Right atrium auricular region (tissue), 2 donors: ENCODE measurements at regions not wholly inside any gene's neighbourhood (a gene's known extent, or its start where the extent isn't known, plus 50 kb on each side); places are given as distances from the start of the nearest gene placed in this dataset.

Experiments
- DNase-seq: peaks from one replicate; pipeline ENCODE4 v3.0.0-alpha.2; 2019; ENCODE audit warnings: low spot score
- H3K27ac ChIP-seq, 2 donors: fragments of 200-600 bp; sonication (generic); 1 replicate in 1 of 2; 2 replicates in 1 of 2; pipeline ENCODE4 v1.5.1; 2016 to 2019
- H3K27me3 ChIP-seq, 2 donors: fragments of 200-600 bp; sonication (generic); one replicate each; pipeline versions ENCODE4 v1.5.1 to v1.6.0; 2017 to 2019
- H3K36me3 ChIP-seq: fragments of 200-600 bp; sonication (generic); one replicate; pipeline ENCODE4 v1.5.1; 2016
- H3K4me1 ChIP-seq, 2 donors: fragments of 200-600 bp; sonication (generic); one replicate each; pipeline versions ENCODE4 v1.5.1 to v1.6.0; 2017 to 2019
- H3K4me3 ChIP-seq, 2 donors: fragments of 200-600 bp; sonication (generic); 1 replicate in 1 of 2; 2 replicates in 1 of 2; pipeline ENCODE4 v1.5.1; 2017 to 2019; ENCODE audit warnings: mild to moderate bottlenecking in 1 of 2, moderate library complexity in 1 of 2
- H3K9me3 ChIP-seq, 2 donors: fragments of 200-600 bp; sonication (generic); one replicate each; pipeline ENCODE4 v1.5.1; 2019
- CTCF ChIP-seq, 2 donors: fragments of 200-600 bp; sonication (generic); IDR thresholded peaks; one replicate each; pipeline ENCODE4 v1.5.1; 2019; ENCODE audit warnings: antibody characterized with exemption in 2 of 2

DNA sequence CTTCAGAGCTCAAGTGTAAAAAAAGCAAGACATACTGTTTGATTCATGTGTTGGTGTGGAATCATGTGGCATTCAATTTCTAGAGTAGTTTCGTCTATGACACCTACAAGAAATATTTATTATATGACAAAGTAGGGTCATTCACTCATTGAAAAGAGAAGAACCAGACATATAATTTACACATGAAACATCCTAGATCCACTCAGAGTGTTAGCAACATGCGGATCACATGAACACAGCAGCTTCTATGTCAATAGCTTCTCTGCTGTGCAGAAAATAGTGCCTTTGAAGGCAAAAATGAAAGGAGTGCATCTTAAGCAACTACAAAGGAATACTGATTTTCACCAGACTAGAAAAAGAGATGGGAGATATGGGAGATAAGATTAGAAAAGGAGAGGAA lies 569.8 kb downstream of the RPS29 start:
- no peaks in the 10 kb centered on the region for H3K9me3 ChIP-seq

DNA sequence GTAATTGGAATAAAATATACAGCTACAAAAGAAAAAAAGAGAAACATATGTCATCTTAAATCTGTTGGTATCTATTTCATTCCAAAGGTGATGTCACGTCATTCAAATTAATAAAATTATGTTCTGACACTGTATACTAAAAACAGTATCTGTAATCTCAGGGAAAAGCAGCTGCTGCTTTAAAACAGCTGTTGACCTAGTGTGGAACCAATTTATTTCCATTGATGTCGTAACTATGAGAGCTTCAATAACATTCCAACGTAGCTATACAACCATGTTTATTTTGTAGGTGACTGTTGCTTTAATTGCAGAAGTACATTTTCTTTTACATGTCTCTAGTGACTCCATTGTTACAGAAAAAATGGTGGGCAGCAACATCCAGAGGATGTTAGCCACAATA lies 571.7 kb downstream of the RPS29 start:
- Histone ChIP-seq H3K4me3 (no peak overlapping the region), H3K4me1 (no peaks in the 10 kb centered on the region), H3K9me3 (no peaks in the 10 kb centered on the region), H3K27ac (no peak overlapping the region), H3K36me3 (no peaks in the 10 kb centered on the region), H3K27me3 (no peaks in the 10 kb centered on the region)
- TF ChIP-seq CTCF (IDR thresholded peaks at IDR 0.05) = no peak
- DNase-seq = no peak

More for the DNA sequence above, 569.8 kb downstream of the RPS29 start:
- Histone ChIP-seq H3K4me1 (no peaks in the 10 kb centered on the region), H3K4me3 (no peak overlapping the region), H3K27ac (no peak overlapping the region), H3K27me3 (no peaks in the 10 kb centered on the region), H3K36me3 (no peaks in the 10 kb centered on the region)
- no peak for TF ChIP-seq CTCF (IDR thresholded peaks at IDR 0.05)
- no peak for DNase-seq

DNA sequence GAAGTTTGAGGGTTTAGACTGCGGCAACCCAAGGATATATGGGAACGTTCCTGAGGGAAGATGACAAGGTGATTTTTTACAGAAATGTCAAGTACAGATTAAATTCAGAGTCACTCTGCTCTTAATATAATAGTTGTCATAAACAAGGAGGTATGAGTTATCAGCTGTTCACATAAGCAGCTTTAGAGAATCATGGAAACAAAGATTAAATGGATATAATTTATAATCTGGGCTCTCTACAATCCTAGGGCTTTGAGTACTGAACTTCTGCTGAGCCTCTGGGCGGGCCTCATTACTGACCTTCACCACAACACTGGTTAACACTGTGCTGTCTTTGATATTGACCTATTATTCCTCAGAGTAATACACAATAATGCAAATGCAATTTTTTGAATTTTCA lies 577.8 kb downstream of the RPS29 start:
- H3K4me3 ChIP-seq = no peak overlapping the region
- H3K27me3 ChIP-seq = no peaks in the 10 kb centered on the region
- TF ChIP-seq CTCF (IDR thresholded peaks at IDR 0.05) = no peak
- H3K4me1 ChIP-seq = no peaks in the 10 kb centered on the region
- DNase-seq = no peak
- no peaks in the 10 kb centered on the region for H3K9me3 ChIP-seq
- H3K27ac ChIP-seq = no peak overlapping the region
- H3K36me3 ChIP-seq = no peaks in the 10 kb centered on the region

DNA sequence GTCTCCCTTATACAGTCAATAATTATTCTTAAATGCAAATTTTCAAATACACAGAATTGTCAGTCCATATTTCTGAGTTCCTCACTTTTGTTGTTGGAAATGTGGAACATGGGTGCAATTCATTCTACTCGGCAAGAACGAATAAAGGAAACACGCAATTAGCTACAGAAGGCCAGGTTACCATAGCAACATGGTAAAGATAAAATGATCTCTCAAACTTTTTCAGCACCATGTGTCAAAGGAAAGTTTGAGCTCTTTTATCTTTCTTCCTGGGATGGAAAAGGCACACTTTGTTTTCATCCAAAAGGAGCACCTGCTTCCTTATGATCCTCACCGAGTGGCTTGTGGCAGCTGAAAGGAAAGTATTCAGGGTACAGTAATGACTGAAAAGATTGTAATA lies 595.0 kb downstream of the RPS29 start:
- H3K27ac ChIP-seq = no peak overlapping the region
- no peak for DNase-seq
- no peaks in the 10 kb centered on the region for H3K27me3 ChIP-seq
- no peaks in the 10 kb centered on the region for H3K36me3 ChIP-seq
- no peak for TF ChIP-seq CTCF (IDR thresholded peaks at IDR 0.05)
- no peaks in the 10 kb centered on the region for H3K9me3 ChIP-seq
- no peak overlapping the region for H3K4me3 ChIP-seq
- no peaks in the 10 kb centered on the region for H3K4me1 ChIP-seq

DNA sequence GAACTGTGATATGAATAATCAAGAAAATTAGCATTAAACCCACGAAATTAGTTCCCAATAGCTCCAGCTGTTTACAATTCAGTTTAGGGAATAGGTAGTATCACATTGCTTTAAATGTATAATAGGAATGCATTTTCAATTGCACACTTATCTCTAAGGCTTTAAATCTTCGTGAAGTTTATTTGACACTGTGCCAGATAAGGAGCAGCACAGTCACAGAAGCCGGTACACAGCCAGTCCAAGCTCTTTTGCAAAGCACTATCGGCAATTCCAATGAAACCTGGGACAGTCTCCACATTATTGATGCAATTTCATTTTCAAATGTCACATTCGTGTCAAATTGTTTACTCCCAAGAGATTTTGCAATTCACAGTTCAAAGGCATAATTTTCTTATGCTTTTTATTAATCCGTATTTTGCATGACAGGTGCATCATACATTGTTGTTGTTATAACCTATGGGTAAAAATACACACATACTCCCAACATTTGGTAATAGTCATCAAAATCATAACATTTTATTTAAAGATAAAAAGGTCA lies 602.8 kb downstream of the RPS29 start:
- Histone ChIP-seq H3K4me1 (no peaks in the 10 kb centered on the region), H3K27me3 (no peaks in the 10 kb centered on the region), H3K27ac (no peak overlapping the region), H3K4me3 (no peak overlapping the region), H3K9me3 (no peaks in the 10 kb centered on the region), H3K36me3 (no peaks in the 10 kb centered on the region)
- no peak for TF ChIP-seq CTCF (IDR thresholded peaks at IDR 0.05)
- DNase-seq = no peak

DNA sequence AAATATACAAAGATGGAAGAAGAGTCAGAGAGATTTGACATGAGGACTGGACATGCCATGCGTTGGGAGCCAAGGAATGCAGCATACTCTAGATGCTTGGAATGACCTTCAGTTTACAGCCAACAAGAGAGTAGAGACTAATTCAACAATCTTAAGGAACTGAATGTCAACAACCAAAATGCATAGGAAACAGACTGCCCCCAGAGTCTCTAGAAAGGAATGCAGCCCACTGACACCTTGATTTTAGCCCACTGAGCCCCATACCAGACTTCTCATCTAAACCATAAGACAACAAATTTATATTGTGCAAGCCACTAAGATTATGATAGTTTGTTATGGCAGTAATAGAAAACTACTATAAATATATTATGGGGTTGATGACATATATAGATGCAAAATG lies 611.2 kb downstream of the RPS29 start:
- no peak for TF ChIP-seq CTCF (IDR thresholded peaks at IDR 0.05)
- no peaks in the 10 kb centered on the region for H3K4me1 ChIP-seq

More for the DNA sequence above, 611.2 kb downstream of the RPS29 start:
- H3K36me3 ChIP-seq = no peaks in the 10 kb centered on the region
- no peaks in the 10 kb centered on the region for H3K27me3 ChIP-seq
- no peaks in the 10 kb centered on the region for H3K9me3 ChIP-seq
- no peak for DNase-seq
- no peak overlapping the region for H3K27ac ChIP-seq
- no peak overlapping the region for H3K4me3 ChIP-seq
